Ascending aorta (tissue), 2 donors: ENCODE measurements at regions not wholly inside any gene's neighbourhood (a gene's known extent, or its start where the extent isn't known, plus 50 kb on each side); places are given as distances from the start of the nearest gene placed in this dataset.

Experiments
- DNase-seq, 2 donors: peaks; one replicate each; pipeline ENCODE4 v3.0.0-alpha.2; 2019; ENCODE audit warnings: low spot score in 2 of 2
- H3K27ac ChIP-seq, 2 donors: fragments of 200-600 bp; sonication (generic); one replicate each; pipeline ENCODE4 v1.5.1; 2016 to 2017; ENCODE audit warnings: mild to moderate bottlenecking in 1 of 2
- H3K27me3 ChIP-seq: fragments of 200-600 bp; sonication (generic); one replicate; pipeline ENCODE4 v1.5.1; 2017
- H3K36me3 ChIP-seq, 2 donors: fragments of 200-600 bp; sonication (generic); one replicate each; pipeline ENCODE4 v1.5.1; 2016
- H3K4me1 ChIP-seq, 2 donors: fragments of 200-600 bp; sonication (generic); one replicate each; pipeline ENCODE4 v1.5.1; 2016 to 2017; ENCODE audit warnings: mild to moderate bottlenecking in 1 of 2
- H3K4me3 ChIP-seq, 2 donors: fragments of 200-600 bp; sonication (generic); one replicate each; pipeline ENCODE4 v1.5.1; 2016 to 2017; ENCODE audit warnings: mild to moderate bottlenecking in 1 of 2
- H3K9me3 ChIP-seq, 2 donors: fragments of 200-600 bp; sonication (generic); one replicate each; pipeline ENCODE4 v1.5.1; 2016
- intact Hi-C: fragments of 100-400 bp; cut with DNase I; formaldehyde crosslinking; loops from one replicate; pipeline ENCODE4 v1.15.1; 2023
- TF ChIP-seq, protein P1 (sequence below), 3 experiments: fragments of 200-600 bp in 2 of 3; fragments of 450-650 bp in 1 of 3; sonication (generic) in 2 of 3; IDR thresholded peaks; one replicate each; pipeline ENCODE4 v1.5.1; 2016 to 2019; ENCODE audit warnings: antibody characterized with exemption in 3 of 3, mild to moderate bottlenecking in 1 of 3, moderate library complexity in 1 of 3

DNA sequence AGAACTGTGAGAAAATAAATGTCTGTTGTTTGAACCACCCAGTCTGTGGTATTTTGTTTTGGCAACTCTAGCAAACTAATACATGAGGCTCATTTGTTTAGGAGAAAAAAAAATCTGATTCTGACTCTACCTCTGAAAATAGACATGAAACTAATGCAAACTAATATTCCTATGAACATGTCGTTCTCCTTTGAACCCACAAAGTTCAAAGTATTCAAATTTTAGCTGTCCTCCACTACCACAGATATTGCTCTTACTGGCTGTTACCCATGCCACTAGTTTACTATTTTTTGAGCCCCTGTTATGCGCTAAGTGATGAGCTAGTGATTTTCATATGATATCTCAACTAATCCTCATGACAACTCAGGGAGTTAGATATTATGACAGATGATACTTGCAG is 58.8 kb upstream of the ZNF804B start:
- no peaks in the 10 kb centered on the region for H3K36me3 ChIP-seq
- no peaks in the 10 kb centered on the region for H3K9me3 ChIP-seq
- no peaks in the 10 kb centered on the region for H3K4me1 ChIP-seq
- DNase-seq = no peak
- TF ChIP-seq, protein P1, sequence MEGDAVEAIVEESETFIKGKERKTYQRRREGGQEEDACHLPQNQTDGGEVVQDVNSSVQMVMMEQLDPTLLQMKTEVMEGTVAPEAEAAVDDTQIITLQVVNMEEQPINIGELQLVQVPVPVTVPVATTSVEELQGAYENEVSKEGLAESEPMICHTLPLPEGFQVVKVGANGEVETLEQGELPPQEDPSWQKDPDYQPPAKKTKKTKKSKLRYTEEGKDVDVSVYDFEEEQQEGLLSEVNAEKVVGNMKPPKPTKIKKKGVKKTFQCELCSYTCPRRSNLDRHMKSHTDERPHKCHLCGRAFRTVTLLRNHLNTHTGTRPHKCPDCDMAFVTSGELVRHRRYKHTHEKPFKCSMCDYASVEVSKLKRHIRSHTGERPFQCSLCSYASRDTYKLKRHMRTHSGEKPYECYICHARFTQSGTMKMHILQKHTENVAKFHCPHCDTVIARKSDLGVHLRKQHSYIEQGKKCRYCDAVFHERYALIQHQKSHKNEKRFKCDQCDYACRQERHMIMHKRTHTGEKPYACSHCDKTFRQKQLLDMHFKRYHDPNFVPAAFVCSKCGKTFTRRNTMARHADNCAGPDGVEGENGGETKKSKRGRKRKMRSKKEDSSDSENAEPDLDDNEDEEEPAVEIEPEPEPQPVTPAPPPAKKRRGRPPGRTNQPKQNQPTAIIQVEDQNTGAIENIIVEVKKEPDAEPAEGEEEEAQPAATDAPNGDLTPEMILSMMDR (IDR thresholded peaks at IDR 0.05) = no peak
- H3K4me3 ChIP-seq = no peak overlapping the region
- H3K27me3 ChIP-seq = no peaks in the 10 kb centered on the region
- no peak overlapping the region for H3K27ac ChIP-seq
- intact Hi-C loops = no loop called here

DNA sequence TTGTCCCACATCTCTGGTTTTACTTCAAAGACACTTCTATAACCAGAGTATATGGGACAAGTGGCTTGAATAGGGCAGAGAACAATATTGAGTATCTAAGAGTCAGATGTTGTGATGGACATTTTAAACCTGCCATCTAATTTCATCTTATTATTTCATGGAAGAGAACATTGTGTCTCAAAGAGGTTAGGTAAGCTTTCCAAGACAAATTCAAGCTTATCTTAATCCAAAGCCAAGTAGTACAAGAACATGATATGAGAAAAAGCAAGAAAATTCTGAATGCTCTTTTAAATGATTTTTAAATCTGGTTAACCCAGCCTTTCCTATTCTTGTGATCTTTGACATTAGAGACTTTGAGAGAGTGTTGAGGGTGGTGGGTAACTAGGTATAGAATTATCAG is 65.3 kb upstream of the ZNF804B start:
- Histone ChIP-seq H3K9me3 (no peaks in the 10 kb centered on the region), H3K27ac (no peak overlapping the region), H3K36me3 (no peaks in the 10 kb centered on the region), H3K27me3 (no peaks in the 10 kb centered on the region), H3K4me3 (no peak overlapping the region), H3K4me1 (no peaks in the 10 kb centered on the region)
- no peak for DNase-seq
- intact Hi-C loops = no loop called here
- TF ChIP-seq, protein P1 (IDR thresholded peaks at IDR 0.05) = no peak

DNA sequence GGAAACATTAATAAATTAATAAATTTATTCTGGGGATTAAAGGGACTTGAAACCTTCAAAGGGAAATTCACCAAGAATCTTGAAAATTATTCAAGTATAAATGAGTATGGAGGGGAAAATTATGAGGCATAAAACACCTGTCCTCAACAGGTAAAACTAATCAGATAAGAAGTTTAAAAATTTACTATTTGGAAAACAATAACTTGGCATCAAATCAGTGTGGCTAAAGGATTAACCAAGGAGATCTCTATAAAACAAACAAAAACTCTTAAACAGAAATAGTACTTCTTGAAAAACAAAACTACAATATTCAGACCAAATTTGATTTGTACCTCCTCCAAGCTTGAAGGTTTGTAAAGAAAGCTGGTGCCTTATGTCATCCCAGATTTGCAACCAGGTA is 66.4 kb upstream of the ZNF804B start:
- no peaks in the 10 kb centered on the region for H3K27me3 ChIP-seq
- no peaks in the 10 kb centered on the region for H3K9me3 ChIP-seq
- intact Hi-C loops = no loop called here
- H3K4me3 ChIP-seq = no peak overlapping the region
- no peak overlapping the region for H3K27ac ChIP-seq
- DNase-seq = no peak
- TF ChIP-seq, protein P1 (IDR thresholded peaks at IDR 0.05) = no peak
- no peaks in the 10 kb centered on the region for H3K36me3 ChIP-seq
- no peaks in the 10 kb centered on the region for H3K4me1 ChIP-seq

DNA sequence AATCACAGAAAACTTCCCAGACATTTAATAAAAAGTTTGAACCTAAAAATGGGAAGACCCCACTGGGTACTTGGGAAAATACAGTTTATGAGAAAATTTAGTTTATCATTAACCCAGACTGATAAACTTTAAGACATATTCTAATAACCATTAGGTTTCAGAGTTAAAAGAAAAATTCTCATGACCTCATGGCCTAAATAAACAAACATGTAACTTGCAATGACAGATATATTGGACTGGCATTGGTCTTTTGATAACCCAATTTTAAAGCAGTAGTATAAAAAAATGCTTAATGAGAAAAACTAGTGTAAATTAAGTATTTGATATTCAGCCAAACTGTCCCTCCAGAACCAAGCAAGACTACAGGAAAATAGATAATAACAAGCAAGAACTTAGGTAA is 67.0 kb upstream of the ZNF804B start:
- Histone ChIP-seq H3K4me1 (no peaks in the 10 kb centered on the region), H3K27me3 (no peaks in the 10 kb centered on the region), H3K9me3 (no peaks in the 10 kb centered on the region), H3K36me3 (no peaks in the 10 kb centered on the region), H3K4me3 (no peak overlapping the region), H3K27ac (no peak overlapping the region)
- no peak for DNase-seq
- intact Hi-C loops = no loop called here
- TF ChIP-seq, protein P1 (IDR thresholded peaks at IDR 0.05) = no peak

- no peak overlapping the region for H3K4me3 ChIP-seq
- no peaks in the 10 kb centered on the region for H3K9me3 ChIP-seq
Observed at GRCh38 chr7:88689821-88690220, 69.7 kb upstream of the ZNF804B start.

GRCh38 chr7:88688222-88688621 is 71.3 kb upstream of the ZNF804B start:
- Histone ChIP-seq H3K36me3 (no peaks in the 10 kb centered on the region), H3K4me1 (no peaks in the 10 kb centered on the region), H3K27ac (no peak overlapping the region), H3K27me3 (no peaks in the 10 kb centered on the region), H3K4me3 (no peak overlapping the region), H3K9me3 (no peaks in the 10 kb centered on the region)
- intact Hi-C loops = no loop called here
- TF ChIP-seq, protein P1 (IDR thresholded peaks at IDR 0.05) = no peak
- DNase-seq = no peak

More at GRCh38 chr7:88689821-88690220, 69.7 kb upstream of the ZNF804B start:
- intact Hi-C loops = no loop called here
- Histone ChIP-seq H3K4me1 (no peaks in the 10 kb centered on the region), H3K36me3 (no peaks in the 10 kb centered on the region), H3K27me3 (no peaks in the 10 kb centered on the region), H3K27ac (no peak overlapping the region)
- TF ChIP-seq, protein P1 (IDR thresholded peaks at IDR 0.05) = no peak
- DNase-seq = no peak
